ENCODE measurements at regions not wholly inside any gene's neighbourhood (a gene's known extent, or its start where the extent isn't known, plus 50 kb on each side); places are given as distances from the start of the nearest gene placed in this dataset.
"Not testable (repeated sequence)": the region's sequence is repeated elsewhere in the genome, so short reads cannot be mapped to it uniquely, and the experiment has no call there.

DNA sequence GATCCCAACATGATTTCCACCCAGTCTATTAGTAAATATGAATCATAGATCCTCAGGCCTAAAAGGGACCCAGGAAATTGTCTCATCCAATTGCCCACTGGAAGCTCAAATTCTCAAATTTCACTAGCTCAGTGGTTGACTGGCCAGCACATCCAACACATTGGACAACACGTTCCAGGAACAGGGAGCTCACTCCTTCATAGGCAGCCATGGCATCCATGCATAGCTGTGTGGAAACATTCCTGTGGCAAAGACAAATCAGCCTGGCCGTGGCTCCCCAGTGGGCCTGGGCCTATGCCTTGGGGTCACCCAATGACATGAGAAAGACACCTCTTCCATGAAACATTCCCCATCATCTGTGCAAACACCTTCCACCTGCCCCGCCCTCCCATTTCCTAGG is 261.1 kb downstream of the ANAPC1 start:
- H3K4me3 ChIP-seq, result no peak overlapping the region
- no peak overlapping the region for H3K27ac ChIP-seq
- no peaks in the 10 kb centered on the region for H3K27me3 ChIP-seq
- intact Hi-C loops (cut with DNase I), result loop anchor here (5.0 kb wide), 1 partner anchor 34 kb away; no protein-coding TSS in a partner anchor
- H3K4me1 ChIP-seq, result peaks cover 7 to 17% of the 10 kb centered on the region in 2 donors
- TF ChIP-seq, protein P1, sequence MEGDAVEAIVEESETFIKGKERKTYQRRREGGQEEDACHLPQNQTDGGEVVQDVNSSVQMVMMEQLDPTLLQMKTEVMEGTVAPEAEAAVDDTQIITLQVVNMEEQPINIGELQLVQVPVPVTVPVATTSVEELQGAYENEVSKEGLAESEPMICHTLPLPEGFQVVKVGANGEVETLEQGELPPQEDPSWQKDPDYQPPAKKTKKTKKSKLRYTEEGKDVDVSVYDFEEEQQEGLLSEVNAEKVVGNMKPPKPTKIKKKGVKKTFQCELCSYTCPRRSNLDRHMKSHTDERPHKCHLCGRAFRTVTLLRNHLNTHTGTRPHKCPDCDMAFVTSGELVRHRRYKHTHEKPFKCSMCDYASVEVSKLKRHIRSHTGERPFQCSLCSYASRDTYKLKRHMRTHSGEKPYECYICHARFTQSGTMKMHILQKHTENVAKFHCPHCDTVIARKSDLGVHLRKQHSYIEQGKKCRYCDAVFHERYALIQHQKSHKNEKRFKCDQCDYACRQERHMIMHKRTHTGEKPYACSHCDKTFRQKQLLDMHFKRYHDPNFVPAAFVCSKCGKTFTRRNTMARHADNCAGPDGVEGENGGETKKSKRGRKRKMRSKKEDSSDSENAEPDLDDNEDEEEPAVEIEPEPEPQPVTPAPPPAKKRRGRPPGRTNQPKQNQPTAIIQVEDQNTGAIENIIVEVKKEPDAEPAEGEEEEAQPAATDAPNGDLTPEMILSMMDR (IDR thresholded peaks at IDR 0.05), result no peak
- no peak for DNase-seq (ENCODE audit: low spot score in 2 of 2)
- H3K36me3 ChIP-seq, result no peaks in the 10 kb centered on the region
- no peaks in the 10 kb centered on the region for H3K9me3 ChIP-seq

DNA sequence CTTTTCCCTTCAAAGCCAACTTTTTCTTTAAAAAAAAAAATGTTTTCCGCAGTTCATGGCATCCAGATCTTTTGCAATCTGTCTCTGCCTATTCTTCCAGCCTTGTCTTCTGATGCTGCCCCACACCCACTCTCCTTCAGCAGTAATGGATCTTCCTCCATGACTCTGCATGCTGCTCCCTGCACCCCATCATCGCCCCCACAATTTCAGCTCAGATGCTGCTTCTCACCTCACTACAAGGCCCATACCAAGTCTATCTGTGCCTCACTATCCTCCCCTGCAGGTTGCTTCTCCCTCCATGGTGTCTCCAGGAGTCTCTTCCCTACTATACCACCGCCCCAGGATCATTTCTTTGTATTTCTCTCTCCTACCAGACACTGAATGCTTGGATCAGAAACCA is 260.6 kb downstream of the ANAPC1 start:
- Histone ChIP-seq H3K27ac (no peak overlapping the region), H3K27me3 (no peaks in the 10 kb centered on the region), H3K36me3 (no peaks in the 10 kb centered on the region), H3K4me1 (peaks cover 2 to 11% of the 10 kb centered on the region in 2 donors), H3K4me3 (no peak overlapping the region), H3K9me3 (no peaks in the 10 kb centered on the region)
- TF ChIP-seq, protein P1 (IDR thresholded peaks at IDR 0.05), result no peak
- DNase-seq (ENCODE audit: low spot score in 2 of 2), result no peak
- intact Hi-C loops (cut with DNase I), result loop anchor here (5.0 kb wide), 1 partner anchor 34 kb away; no protein-coding TSS in a partner anchor

DNA sequence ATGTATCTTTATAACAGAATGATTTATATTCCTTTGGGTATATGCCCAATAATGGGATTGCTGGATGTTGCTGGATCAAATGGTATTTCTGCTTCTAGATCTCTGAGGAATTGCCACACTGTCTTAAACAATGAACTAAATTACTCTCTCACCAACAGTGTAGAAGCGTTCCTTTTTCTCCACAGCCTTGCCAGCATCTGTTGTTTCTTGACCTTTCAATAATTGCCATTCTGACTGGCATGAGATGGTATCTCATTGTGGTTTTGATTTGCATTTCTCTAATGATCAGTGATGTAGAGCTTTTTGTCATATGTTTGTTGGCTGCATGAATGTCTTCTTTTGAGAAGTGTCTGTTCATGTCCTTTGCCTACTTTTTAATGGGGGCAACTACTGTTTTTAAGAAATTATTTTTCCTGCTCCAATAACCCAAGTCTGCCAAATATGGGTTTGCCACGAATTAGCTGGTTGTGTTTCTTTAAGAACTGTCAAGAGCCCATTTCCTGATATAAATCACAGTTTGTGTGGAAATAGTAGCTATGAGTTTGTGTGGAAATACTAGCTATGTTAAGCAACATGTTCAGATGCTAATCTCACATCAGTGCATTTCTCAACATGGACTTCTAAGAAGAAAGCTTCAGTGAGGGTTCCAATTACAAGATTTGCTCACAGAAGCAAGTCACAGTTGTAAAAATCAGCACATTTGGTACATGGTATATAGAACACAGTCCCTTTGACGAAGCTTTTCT is 259.4 kb downstream of the ANAPC1 start:
- intact Hi-C loops (cut with DNase I), result loop anchor here (5.0 kb wide), 1 partner anchor 33 kb away; no protein-coding TSS in a partner anchor
- Histone ChIP-seq H3K4me3 (no peak overlapping the region), H3K36me3 (no peaks in the 10 kb centered on the region), H3K27me3 (no peaks in the 10 kb centered on the region), H3K9me3 (no peaks in the 10 kb centered on the region), H3K27ac (no peak overlapping the region), H3K4me1 (peaks cover 0 to 8% of the 10 kb centered on the region in 2 donors)
- TF ChIP-seq, protein P1 (IDR thresholded peaks at IDR 0.05), result no peak
- DNase-seq (ENCODE audit: low spot score in 2 of 2), result no peak

DNA sequence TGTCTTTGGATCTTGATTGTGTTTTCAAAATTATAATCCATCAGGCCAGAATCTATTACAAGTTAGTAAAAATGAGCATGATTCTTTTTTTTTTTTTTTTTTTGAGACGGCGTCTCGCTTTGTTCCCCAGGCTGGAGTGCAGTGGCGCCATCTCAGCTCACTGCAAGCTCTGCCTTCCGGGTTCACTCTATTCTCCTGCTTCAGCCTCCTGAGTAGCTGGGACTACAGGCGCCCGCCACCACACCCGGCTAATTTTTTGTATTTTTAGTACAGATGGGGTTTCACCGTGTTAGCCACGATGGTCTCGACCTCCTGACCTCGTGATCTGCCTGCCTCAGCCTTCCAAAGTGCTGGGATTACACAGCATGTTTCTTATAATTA is 258.8 kb downstream of the ANAPC1 start:
- intact Hi-C loops (cut with DNase I); DNase-seq (ENCODE audit: low spot score in 2 of 2); H3K36me3 ChIP-seq; H3K4me1 ChIP-seq; H3K4me3 ChIP-seq; H3K27me3 ChIP-seq; H3K9me3 ChIP-seq; H3K27ac ChIP-seq: not testable (repeated sequence)

DNA sequence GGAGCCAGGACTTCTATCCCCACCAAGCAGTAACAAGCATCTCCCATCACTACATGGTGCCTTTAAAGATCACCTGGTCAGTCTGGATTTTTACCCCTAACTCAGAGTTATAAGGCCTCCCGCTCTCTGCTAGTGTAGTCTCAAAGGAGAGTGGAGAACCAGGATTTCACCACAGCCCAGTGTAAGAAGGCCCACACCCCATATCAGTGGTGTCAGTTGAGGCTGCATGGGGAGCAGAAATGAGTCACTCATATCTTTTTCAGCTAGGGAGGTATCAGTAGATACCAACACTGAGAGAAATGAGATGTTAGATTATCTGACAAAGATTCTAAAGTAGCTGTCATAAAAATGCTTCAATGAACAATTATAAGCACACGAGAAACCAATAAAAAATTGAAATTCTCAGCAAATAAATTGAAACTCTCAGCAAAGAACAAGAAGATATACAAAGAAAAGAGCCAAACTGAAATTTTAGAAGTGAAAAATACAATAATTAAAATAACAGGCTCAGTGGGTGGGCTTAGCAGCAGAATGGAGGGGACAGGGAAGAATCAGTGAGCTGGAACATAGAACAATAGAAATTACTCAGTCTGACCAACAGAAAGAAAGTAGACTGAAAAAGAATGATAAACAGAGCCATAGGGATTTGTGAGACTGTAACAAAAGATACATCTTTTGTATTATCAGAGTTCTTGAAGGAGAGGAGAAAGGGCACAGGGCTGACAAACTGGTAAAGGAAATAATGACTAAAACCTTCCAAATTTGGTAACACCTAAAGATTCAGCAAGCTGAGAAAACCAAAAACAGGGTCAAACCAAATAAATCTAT is 257.7 kb downstream of the ANAPC1 start:
- Histone ChIP-seq H3K4me3 (no peak overlapping the region), H3K36me3 (no peaks in the 10 kb centered on the region), H3K9me3 (no peaks in the 10 kb centered on the region), H3K27me3 (no peaks in the 10 kb centered on the region), H3K27ac (no peak overlapping the region), H3K4me1 (peaks cover 0 to 8% of the 10 kb centered on the region in 2 donors)
- no peak for DNase-seq (ENCODE audit: low spot score in 2 of 2)
- TF ChIP-seq, protein P1 (IDR thresholded peaks at IDR 0.05), result no peak
- intact Hi-C loops (cut with DNase I), result no loop called here

DNA sequence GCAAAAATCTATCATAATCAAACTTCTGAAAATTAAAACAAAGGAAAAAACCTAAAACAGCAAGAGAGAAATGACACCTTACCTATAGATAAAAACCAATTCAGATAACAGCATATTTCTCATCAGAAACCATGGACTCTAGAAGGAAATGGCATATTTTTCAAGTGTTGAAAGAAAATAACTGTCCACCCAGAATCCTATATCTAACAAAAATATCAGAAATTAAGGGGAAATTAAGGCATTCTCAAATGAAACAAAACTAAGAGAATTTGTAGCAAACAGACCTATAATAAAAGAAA is 257.2 kb downstream of the ANAPC1 start:
- no peak overlapping the region for H3K4me3 ChIP-seq
- no peaks in the 10 kb centered on the region for H3K9me3 ChIP-seq
- no peak overlapping the region for H3K27ac ChIP-seq
- no peak for DNase-seq (ENCODE audit: low spot score in 2 of 2)
- H3K27me3 ChIP-seq, result no peaks in the 10 kb centered on the region
- TF ChIP-seq, protein P1 (IDR thresholded peaks at IDR 0.05), result no peak
- peaks cover 0 to 8% of the 10 kb centered on the region in 2 donors for H3K4me1 ChIP-seq
- no peaks in the 10 kb centered on the region for H3K36me3 ChIP-seq
- intact Hi-C loops (cut with DNase I), result no loop called here

Measured in ascending aorta (tissue), 2 donors.